ENCODE measurements at regions not wholly inside any gene's neighbourhood (a gene's known extent, or its start where the extent isn't known, plus 50 kb on each side); places are given as distances from the start of the nearest gene placed in this dataset.
A peak's percentile ranks its signal among the peaks of the same experiment; 100 is the strongest.
"Not testable (repeated sequence)": the region's sequence is repeated elsewhere in the genome, so short reads cannot be mapped to it uniquely, and the experiment has no call there.

DNA sequence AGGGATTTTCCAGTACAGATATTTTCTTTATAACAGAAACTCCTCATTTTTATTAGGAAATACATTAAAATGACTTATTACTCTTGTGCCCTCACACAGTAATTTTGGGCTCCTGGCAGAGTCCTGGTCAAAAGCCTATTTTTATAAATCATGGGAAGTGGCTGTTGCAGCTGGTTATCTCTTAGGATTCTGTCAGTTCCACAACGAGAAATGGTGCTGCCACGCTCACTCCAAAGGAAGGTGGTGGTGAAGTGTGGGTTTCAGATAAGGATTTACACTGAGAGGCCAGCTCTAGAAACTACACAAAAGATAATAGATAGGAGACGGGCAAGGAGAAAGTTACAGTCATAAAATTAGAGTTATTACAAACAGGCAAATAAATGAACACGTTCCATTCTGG is 159.2 kb upstream of the FAM241A start:
- no peak for DNase-seq

- no peak for DNase-seq
These were observed 156.7 kb upstream of the FAM241A start for GRCh38 chr4:111988514-111988913.

- no peak for DNase-seq
These were observed 155.4 kb upstream of the FAM241A start for GRCh38 chr4:111989817-111990216.

DNA sequence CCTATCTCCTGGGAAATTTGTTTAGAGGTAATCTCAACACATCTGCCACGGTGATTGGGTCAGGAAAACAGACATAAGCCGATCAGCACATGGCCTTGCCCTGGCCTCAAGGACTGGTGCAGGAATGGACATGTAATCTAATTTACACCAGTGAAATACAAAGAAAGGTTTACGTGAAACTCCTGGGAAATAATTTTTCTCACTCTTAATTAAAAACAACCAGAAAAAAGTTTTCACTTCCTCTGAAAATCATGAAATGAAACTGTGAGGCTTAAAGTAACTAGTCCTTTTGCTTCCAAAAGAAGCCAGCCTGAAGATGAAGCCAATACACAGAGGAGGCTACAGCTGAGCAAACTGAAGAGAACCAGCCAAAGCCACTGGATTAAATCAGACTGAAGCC is 154.1 kb upstream of the FAM241A start:
- DNase-seq = no peak

GRCh38 chr4:111991797-111992196 is 153.5 kb upstream of the FAM241A start:
- DNase-seq = peak; percentile 76

- DNase-seq = no peak
These were observed 152.7 kb upstream of the FAM241A start for GRCh38 chr4:111992351-111993168.

DNA sequence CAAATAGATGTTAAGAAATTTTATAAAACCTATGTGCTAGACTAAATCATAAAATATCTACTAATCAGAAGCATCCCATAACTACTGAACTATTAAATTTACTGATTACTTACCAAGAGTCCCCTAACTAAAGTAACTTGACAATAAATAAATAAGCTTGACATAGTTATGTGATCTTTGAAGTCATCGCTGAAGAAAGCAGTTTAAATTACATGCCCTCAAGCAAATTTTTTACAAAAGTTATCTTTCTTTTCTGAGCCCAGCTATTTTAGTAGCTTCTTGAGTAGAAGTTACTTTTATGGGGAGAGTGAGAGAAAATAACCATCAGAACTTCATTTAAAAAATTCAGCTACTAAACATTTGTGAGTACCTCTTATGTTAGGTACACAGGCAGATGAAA is 150.9 kb upstream of the FAM241A start:
- DNase-seq = no peak

DNA sequence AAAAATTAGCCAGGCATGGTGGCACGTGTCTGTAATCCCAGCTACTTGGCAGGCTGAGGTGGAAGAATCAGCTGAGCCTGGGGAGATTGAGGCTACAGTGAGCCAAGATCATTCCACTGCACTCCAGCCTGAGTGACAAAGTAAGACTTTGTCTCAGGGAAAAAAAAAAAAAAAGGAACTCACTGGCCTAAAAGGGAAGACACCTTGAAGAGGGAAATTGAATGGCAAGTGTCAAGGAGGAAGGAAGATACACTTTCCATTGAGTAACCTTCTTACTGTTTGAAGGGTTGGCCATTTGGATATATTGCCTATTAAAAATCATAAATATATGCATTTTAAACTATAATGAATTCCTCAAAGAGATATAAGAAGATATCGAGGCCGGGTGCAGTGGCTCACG is 147.5 kb upstream of the FAM241A start:
- DNase-seq = no peak

DNA sequence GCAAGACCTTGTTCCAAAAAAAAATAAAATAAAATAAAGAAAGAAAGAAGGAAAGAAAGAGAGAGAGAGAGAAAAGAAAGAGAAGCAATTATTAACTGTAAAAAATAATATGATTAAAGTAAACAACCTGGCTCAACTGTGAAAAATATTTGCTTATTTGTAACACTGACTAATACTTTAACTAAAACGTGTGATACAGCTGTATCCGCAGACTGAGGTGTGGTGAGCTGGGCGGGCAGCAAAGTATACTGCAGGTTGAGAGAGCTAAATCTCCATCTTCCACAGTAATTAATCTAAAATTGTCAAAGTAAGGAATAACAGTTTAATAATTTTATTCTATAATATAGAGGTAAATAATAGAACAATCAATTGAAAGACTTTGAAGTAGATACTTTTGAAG is 145.5 kb upstream of the FAM241A start:
- DNase-seq = no peak

DNA sequence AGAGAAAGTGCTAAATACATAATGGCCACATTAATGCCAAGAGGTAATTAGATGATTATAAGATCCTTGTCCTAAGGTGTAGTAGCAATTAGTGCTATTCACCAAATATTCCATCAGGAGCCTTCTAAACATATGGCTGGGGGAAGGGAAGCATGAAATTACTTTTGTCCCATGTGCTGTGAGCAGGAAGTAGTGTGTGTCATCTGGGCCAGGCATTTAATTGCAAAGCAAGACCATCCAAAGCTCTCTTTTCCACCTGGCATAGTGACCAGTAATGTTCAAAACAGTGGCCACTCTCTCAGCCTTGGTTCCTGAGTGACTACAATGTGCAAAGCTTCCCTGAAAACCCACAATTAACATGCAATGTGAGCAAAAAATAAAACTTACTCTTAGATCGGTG is 144.2 kb upstream of the FAM241A start:
- no peak for DNase-seq

DNA sequence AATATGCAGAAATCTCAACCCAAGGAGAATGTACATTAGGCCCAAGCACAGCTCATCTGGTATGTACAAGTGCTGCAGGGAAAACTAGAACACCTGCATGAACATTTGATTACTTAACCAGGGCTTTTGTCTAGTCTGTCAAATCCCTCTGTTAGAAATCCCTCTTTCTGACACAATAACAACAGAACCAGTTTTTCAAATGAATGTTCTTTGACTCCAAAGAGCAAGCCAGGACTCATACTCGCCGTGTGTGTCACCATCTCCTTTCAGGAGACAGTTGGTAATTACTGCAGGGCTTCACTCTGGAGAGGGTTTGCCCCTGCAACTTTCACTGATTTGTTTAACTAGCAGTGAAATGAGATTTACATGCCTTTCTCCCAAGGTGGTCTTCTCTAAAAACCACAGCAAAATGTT is 143.0 kb upstream of the FAM241A start:
- DNase-seq = peak; percentile 9

DNA sequence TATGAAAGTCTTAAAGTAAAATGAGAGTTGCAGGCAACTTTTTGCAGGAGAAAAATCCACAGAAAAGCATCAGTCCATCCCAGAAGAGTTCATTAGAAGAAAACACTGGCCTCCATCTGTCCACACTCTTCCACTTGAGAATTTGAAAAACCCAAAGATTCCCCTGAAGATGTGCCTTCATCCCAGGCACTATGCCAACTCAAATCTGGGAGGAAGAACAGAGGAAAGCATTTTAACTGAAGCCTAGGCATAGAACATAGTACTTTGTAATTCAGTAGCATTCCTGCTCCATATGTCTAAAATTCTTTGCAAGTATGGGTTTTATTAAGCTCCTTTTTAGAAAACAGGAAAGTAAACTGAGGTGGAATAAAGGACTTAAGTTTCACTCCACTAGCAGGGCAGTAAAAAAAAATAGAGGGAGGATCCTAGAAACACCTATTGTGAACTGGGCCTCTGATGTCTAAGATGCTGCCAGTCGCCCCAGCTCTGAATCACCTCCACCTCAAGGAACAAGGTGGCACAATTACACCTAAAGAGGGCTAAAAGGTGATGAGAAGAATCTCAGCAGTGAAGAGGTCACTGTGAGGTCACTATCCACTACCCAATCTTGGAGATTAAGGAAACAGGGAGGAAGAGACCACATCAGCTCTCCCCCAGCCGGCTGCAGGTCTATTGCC is 141.9 kb upstream of the FAM241A start:
- peak; percentile 58 for DNase-seq

DNA sequence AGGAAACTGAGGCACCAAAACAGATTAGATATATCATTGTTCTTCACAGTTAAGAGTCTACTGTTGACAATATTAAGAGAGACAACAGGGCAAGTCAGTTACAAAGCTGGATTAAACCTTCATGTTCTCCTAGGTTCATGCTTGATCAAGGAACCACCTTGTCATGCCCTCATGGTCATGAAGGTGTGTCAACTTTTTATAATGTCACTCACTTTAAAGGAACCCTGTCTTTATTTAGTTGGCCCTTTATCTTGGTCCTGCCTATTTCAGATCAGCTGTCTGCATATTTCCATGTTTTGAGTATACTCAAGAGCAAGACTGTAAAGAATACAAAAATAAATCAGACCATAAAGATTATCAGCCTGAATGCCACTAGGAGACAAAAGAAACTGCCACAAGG is 140.2 kb upstream of the FAM241A start:
- DNase-seq = no peak

DNA sequence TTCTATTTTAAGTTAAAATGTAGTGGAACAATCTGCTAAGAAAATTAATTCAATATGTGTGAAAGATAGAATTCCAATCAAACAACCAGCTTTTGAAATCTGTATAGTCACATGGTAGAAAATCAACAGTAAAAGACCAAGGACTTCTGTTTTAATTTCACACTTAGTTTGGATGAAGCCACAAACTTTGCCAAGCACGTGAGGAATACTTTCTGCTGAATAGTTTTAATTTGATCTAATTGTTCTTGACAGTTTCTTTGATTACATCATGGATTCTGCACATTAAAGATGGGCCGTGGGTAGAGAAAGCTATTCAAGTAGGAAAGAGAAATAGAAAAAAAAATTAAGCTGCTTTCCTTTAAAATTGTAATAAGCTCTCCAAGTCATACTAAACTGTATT is 137.9 kb upstream of the FAM241A start:
- peak; percentile 47 for DNase-seq

DNA sequence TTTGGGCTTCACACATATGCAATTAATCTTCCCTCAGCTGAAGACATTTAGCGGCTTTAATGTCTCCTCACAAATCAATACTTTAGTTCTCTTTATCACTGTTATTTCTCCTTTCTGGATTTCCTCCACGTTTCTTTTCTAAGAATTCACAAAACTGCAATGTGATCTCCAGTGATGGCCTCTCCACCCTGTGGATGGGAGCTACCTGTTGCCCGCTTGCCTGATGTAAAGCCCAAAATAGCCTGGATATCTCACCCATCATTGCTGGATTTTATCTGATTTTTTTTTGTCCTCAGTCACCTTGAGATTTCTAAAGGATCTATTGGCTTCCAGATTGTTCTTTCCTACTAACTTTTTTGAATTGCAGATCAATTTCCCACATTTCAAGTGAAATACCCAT is 129.3 kb upstream of the FAM241A start:
- DNase-seq = no peak

DNA sequence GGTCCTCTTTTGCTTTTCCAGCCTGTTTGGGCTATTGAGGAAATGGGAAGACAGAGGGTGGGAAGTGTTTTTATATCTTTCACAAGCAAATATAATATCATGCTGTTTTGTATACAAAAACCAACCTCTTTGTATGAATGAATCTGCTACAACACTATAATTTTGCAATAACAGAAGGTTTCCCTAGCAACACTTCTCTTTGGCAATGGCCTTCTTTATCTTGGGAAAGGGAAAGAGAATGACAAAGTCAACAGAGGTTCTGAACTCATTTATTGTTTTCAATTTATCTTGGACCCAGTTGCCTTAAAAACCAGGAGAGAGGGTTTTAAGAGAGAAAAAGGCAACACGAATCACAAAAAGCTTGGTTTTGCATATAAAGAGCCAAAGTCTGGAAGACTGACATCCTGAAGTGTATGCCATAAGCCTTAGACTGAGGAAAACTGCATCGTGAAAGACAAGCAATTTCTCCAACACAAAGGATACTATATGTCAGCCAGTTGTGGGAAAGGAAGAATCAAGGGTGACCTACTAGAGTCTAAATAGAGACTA is 121.8 kb upstream of the FAM241A start:
- no peak for DNase-seq

GRCh38 chr4:112026058-112026457 is 119.2 kb upstream of the FAM241A start:
- DNase-seq = no peak

DNA sequence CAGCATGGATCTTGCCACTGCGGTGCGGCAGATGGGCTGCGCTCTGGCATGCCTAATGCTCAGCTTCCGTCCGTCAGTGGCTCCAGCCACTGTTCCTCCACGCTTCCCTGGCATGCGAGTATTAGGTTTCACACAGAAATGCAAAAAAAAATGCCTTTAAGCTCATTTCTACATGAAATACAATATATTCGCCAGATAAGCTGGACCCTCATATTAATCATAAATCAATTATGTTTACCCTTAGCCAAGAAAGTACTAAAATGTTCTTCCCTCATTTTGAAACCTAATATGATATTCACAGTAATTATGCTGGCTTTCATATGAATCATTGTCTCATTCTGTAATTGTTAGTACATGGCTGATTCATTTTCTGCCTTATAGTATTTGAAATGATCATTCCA is 115.5 kb upstream of the FAM241A start:
- peak; percentile 31 for DNase-seq

- DNase-seq = peak; percentile 68
These were observed 113.4 kb upstream of the FAM241A start for GRCh38 chr4:112031712-112032328.

GRCh38 chr4:112036886-112037285 is 108.4 kb upstream of the FAM241A start:
- DNase-seq = no peak

GRCh38 chr4:112038861-112039260 is 106.4 kb upstream of the FAM241A start:
- DNase-seq = peak; percentile 52

DNA sequence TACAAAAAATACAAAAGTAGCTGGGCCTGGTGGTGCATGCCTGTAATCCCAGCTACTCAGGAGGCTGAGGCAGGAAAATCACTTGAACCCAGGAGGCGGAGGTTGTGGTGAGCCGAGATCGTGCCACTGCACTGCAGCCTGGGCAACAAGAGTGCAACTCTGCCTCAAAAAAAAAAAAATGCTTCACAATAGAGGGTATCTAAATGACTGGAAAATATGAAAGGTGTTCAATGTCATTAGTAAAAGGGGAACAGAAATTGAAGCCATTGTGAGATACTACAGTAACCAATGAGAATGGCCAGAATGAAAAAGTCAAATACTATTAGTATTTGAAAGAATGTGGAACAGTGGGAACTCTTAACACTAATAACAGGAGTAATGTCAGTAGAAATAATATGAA is 96.1 kb upstream of the FAM241A start:
- not testable (repeated sequence) for DNase-seq

GRCh38 chr4:112053825-112054350 is 91.4 kb upstream of the FAM241A start:
- DNase-seq = peak; percentile 20

Measured in fibroblast of skin of abdomen (primary cell).